ENCODE measurements at regions not wholly inside any gene's neighbourhood (a gene's known extent, or its start where the extent isn't known, plus 50 kb on each side); places are given as distances from the start of the nearest gene placed in this dataset.

DNA sequence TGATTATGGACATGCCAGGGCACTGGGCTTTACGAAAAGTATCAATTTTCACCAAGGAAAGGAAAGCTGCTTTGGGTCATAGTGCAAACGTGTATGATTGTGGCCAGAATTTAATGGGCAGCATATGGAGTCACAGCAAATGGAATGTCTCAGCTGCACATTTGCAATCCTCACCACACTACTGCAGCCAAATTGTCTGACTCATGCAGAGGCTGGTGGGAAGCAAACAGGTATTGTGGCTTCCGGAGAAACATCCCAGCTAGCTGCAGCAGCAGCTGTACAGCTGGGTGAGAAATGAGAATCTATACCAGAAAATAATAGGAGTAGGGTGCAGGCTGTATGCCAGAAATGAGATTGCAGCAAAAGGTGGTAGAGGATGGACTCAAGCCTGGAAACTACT is 374.7 kb upstream of the VWC2 start:
- TF ChIP-seq CTCF (conservative IDR thresholded peaks at IDR 0.05): no peak
- no peak overlapping the region for H3K27ac ChIP-seq

- no peak overlapping the region for H3K27ac ChIP-seq
- TF ChIP-seq CTCF (conservative IDR thresholded peaks at IDR 0.05): no peak
These were observed 372.4 kb upstream of the VWC2 start for GRCh38 chr7:49400891-49401550.

- no peak for TF ChIP-seq CTCF (conservative IDR thresholded peaks at IDR 0.05)
- no peak overlapping the region for H3K27ac ChIP-seq
These were observed 369.6 kb upstream of the VWC2 start for GRCh38 chr7:49403844-49404243.

- H3K27ac ChIP-seq: no peak overlapping the region
- TF ChIP-seq CTCF (conservative IDR thresholded peaks at IDR 0.05): no peak
These were observed 366.2 kb upstream of the VWC2 start for GRCh38 chr7:49407205-49407604.

DNA sequence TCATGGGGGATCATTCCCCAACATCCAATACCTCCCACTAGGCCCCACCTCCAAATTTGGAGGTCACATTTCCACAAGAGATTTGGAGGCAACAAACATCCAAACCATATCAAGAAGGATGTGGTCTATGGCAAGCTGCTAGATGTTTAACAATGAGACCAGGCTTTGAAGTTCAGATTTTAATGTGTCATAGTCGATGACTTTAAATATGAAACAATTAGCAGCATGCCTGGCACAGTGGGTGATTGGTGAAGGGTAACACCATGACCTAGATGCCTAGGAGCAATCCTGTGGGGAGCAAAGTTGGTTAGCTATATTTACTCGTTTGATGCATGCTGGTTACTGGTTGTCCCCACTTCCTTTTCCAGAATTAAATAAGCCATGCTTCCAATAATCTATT is 356.4 kb upstream of the VWC2 start:
- TF ChIP-seq CTCF (conservative IDR thresholded peaks at IDR 0.05): no peak
- H3K27ac ChIP-seq: no peak overlapping the region

GRCh38 chr7:49418963-49419362 is 354.5 kb upstream of the VWC2 start:
- H3K27ac ChIP-seq: no peak overlapping the region
- no peak for TF ChIP-seq CTCF (conservative IDR thresholded peaks at IDR 0.05)

DNA sequence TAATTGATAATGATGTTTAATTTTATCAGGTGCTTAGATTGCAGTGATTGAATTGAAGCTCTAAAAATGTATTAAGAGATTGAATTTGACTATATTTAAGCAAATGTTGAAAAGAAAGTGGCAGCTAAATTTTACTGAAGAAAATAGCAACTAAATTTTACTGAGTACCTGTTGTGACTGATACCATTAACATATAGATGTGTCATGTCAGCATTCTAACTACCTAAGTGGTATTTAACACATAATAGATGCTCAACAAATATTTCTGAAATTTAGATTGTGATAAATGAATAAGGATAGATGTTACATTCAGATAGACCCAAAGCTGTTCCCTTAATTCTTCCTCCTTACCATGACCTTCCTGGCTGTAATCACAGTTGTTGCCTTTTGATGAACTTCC is 350.9 kb upstream of the VWC2 start:
- no peak for TF ChIP-seq CTCF (conservative IDR thresholded peaks at IDR 0.05)
- H3K27ac ChIP-seq: no peak overlapping the region

All from VCaP (cell line).